GM21390 (cell line): ENCODE measurements at regions not wholly inside any gene's neighbourhood (a gene's known extent, or its start where the extent isn't known, plus 50 kb on each side); places are given as distances from the start of the nearest gene placed in this dataset.

ENCODE experiments used
- ATAC-seq: cut with Tn5 transposase; IDR thresholded peaks from one replicate; pipeline ENCODE4 v1.9.1; 2021; ENCODE audit not compliant: unreplicated experiment

DNA sequence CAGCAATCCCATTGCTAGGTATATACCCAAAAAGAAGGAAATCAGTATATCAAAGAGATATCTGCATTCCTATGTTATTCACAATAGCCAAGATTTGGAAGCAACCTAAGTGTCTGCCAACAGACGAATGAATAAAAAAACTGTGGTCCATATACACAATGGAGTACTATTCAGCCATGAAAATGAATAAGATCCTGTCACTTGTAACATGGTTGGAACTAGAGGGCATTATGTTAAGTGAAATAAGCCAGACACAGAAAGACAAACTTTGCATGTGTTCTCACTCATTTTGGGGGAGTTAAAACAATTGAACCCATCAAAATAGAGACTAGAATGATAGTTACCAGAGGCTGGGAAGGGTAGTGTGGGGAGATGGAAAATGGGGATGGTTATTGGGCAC, 323.5 kb upstream of the NFE2L3 start:
- ATAC-seq: no peak

- ATAC-seq: no peak
These were observed 322.3 kb upstream of the NFE2L3 start for GRCh38 chr7:25829663-25830062.

DNA sequence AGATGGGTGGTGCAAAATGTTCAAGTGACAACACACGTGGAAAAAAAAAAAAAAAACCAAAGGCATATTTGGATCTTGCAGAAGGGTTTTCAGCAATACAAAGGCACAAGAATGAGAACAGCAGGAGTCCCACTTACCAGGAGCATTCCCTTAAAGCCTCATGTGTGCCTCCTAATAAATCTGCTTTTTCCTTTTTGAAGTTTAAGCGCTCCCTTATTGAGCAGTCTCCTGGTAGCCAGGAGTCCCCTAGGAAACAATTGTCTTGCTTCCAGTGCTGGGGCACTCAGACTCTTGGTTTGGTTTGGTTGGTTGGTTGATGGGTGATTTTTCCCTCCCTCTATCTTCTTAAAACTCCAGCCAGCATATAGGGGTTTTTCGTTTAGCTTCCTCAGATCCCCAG, 321.8 kb upstream of the NFE2L3 start:
- ATAC-seq: no peak

DNA sequence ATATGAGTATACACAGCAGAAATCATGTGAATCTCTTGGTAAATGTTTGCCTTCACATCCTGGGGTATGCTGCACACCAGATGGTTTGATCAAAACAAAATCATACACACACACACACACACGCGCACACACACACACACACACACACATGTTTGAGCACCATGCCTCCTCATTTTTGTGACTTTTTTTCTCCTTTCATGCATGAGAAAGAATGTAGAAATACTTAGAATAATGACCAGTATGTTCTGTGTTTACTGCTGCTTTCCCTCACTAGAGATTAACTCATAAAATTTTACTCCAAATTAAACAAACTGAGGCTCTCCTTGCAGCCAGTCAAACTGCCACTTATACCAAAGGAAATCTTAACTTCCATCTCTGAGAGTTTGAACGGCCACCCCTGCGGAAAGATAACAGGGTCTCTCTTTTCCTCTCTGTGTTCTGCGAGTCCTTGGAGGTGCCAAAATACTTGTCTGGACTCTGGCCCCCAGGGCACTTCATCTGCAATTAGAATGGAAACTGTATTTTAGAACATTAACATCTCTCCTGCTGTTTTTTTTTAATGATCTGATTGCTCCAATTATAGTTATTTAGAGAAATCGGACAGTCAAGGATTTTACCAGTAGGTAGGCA, 320.8 kb upstream of the NFE2L3 start:
- no peak for ATAC-seq

DNA sequence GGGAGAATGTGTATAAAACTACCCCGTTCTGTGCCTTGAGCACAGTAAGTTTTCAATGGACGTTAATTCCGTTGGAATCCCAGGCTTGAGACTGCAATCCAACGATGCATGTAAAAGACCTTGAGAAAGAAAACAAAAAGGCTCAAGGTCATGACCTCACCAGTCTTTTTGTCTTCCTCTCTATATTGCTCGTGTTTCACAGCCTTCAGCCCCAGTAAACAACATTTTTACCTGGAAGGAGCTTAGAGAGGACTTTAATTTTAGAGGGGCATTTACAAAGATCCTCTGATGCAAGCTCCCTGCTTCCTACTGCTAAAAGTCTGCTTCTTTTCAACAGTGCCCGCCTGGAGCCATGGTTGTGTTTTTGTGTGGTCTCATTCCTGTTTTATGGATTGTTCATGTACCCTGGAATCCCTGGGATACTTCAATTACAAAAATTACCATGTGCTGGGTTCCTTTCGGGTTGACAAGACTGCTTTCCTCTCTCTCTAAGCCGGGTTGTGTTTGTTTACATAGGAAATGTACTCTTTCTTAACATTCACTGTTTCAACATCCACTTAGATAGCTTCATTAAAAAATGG, 320.1 kb upstream of the NFE2L3 start:
- no peak for ATAC-seq

DNA sequence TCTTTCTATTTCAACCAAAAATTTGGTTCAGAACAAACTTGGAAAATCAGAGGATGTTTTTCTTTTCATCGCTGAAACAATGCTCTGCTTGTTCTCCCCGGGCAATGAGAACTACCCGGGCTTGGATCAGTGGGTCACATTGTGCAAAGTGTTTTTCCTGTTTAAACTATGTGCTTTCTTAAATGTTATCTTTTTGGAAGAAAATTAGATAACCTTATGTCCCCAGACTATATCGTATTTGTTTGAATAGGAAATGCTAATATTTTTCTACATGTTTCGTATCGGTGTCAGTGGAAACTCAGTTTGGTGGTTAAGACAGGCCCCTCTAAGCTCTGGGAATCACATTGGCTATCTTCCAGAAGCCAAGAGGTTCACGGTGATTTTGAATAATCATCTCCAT, 319.5 kb upstream of the NFE2L3 start:
- ATAC-seq: no peak

DNA sequence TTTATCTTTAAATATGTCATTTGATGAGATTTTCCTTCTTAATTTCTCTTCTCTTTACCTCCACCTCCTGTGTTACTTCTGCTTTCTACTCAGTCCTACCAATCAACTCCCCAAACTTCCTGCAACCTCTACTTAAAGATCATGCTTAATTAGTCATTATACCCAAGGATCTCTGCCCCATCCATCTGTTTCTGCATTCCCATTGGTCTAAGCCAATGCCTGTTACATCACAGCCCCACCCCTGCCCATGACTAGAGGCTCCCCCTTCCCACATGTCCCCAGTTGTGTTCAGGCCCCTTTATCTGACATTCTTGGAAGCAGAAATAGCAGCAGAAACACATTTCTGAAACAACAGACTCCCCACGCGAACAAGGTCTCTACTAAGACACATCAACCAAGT, 319.1 kb upstream of the NFE2L3 start:
- ATAC-seq: no peak

- ATAC-seq: no peak
These were observed 317.9 kb upstream of the NFE2L3 start for GRCh38 chr7:25834050-25834449.

- ATAC-seq: no peak
These were observed 316.8 kb upstream of the NFE2L3 start for GRCh38 chr7:25835197-25835596.

DNA sequence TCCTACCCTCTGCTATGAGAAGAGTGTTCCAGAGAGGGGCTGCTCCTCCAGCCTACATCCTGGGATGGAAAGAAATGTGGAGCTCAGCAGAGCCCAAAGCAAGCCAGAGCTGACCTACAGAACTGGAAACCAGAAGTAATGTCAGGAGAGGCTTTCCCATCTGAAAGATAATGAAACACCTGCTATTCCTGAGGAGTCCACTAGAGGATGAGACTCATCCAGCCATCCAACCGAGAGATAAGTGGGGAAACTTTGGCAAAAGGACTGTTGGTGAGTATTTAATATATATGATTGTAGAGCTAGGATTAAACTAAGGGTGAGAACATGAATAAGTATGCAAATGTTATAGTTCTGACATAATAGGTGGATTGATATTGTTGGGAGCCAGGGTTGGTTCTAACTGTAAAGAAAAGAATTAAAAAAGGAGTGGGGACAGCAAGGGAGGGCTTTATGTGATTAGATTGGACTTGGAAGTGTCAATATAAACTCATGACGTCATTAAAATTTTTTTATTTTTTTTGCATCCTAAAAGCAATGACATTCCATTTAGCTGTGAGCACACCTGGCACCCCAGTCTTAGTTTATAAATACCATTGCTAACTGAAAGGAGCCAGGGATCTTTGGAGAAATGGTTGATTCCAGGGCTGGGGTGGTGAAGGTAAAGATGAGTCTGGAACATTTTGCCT, 312.8 kb upstream of the NFE2L3 start:
- no peak for ATAC-seq

DNA sequence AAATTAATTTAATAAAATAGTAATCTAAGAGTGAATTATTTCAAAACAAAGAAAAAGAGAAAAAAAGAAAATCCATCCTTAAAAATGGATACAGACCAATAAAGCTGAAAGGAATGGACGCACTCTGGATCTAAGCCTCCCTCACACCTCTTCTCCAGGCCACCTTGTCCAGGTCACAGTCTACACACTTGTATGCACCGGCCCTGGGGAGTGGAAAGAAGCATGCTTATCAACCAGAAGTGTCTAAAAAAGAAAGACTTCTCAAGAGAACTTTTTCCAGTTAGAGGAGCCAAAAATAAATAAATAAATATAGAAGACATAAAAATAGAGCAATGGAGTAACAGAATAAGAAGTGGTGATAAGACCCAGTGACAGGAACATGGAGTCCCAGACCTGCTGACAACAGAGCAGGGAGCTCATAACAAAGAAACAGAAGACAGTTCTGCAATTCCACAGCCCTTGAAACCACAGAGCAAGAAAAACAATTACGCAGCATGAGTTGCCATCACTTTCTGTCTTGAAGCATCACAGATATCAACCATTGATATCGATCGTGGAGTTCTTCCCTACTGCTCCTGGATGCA, 311.7 kb upstream of the NFE2L3 start:
- no peak for ATAC-seq

DNA sequence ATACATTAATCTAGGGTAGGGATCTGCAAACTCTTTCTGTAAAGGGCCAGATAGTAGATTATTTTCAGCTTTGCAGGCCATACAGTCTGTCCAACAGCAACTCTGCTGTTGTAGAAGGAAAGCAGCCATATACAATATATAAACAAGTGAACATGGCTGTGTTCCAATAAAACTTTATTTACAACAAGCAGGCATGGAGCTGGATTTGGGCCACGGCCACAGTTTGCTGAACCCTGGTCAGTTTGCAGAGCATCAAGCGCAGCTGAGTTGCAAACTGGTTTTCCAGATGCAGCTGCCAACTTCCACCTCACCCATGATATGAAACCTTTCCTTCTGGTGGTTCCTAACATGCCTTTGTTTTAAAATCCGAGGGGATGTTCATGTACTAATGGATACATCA, 310.4 kb upstream of the NFE2L3 start:
- ATAC-seq: no peak

DNA sequence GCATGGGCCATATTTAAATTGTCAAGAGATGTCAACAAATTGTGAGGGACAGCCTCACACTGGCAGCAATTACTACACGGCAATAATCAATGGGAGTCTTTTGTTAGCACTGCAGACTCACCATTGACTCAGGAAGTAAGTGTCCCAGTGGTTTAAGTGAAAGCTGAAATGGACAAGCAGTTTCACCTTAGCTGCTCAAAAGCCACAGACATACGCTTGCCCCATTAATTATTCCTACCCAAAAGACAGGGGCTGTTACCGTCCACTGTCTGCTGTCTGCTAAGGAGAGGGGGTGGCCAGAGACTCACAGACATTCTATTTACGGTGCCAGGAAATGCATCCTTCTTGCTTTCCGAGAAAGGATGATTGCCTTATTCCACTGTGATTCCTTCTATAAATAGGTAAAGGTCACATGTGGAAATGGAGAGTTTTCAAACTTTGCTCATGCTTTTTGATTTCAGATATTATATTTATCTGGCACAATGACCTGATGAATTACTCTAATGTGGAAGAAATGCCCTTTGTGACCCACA, 309.7 kb upstream of the NFE2L3 start:
- ATAC-seq: no peak

- no peak for ATAC-seq
These were observed 308.5 kb upstream of the NFE2L3 start for GRCh38 chr7:25843467-25843866.

- ATAC-seq: no peak
These were observed 307.7 kb upstream of the NFE2L3 start for GRCh38 chr7:25844102-25844870.

GRCh38 chr7:25845464-25845863, 306.5 kb upstream of the NFE2L3 start:
- ATAC-seq: no peak

DNA sequence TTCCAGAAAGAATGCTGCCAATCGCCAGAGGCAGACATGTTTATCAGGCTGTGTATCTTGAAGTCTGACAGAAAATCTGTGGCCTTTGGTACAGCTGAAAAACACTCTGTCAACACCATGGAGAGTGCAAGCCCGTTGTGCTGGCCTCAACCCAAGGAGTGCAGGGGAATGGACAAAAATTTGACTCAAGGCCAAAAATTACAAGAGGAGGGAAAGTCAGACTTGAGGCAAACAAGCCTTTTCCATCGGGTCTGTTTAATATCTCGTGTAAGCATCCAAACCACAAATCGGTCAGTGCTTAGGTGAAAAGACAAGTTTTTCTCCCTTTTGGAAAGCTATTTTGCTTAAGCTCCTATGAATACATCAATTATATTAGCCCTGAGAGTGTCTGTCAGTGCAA, 305.3 kb upstream of the NFE2L3 start:
- no peak for ATAC-seq

DNA sequence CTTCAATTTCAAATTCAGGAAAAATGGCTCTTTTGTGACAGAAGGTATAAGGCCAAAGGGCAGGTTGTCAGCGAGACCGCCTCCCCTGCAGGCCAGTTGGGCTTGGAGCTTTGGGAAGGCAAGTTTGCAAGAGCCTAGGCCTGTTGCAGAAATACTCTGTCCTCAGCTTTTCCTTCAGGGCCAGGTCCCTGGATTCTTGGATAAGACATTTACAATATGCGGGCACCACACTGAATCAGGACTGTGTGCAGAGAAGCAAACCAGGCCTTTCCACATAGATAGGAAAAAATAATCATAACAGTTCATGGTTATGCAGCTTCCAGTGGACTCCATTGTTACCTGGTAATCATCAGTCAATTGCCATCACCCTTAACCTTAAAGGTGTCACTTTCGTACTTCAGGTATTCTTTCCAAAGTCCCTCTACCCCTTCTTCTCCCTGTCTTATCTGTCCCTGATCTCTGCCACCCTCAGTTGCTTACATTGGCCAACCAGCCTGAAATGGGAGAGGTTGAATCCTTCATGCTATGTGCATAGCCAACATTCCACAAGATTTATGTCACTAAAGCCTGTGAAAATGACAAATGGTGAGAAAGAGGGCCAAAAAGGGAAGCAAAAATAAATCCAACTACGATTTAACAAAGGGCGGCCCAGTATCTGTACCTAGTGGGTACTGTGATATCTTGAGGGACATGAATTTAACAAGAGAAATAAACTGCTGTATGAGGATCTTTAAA, 304.5 kb upstream of the NFE2L3 start:
- no peak for ATAC-seq

- ATAC-seq: no peak
These were observed 302.4 kb upstream of the NFE2L3 start for GRCh38 chr7:25849500-25850184.

GRCh38 chr7:25850216-25850615, 301.8 kb upstream of the NFE2L3 start:
- no peak for ATAC-seq
